B cell (primary cell): ENCODE measurements at regions not wholly inside any gene's neighbourhood (a gene's known extent, or its start where the extent isn't known, plus 50 kb on each side); places are given as distances from the start of the nearest gene placed in this dataset.

Source experiments
- ATAC-seq: fragments of 200-7000 bp; cut with Tn5 transposase; one replicate; pipeline ENCODE4 v1.10.0; 2021; ENCODE audit warnings: low read depth, mild to moderate bottlenecking, moderate number of reproducible peaks, moderate library complexity
- CTCF ChIA-PET: fragments of 350-600 bp; sonication (Branson Sonifier 250); formaldehyde crosslinking; loops from one replicate; lab custom pipeline; 2021; ENCODE audit warnings: antibody characterized with exemption, inconsistent platforms; lab: Charles Lee
- POLR2A ChIA-PET: fragments of 350-600 bp; sonication (Branson Sonifier 250); formaldehyde crosslinking; loops from one replicate; lab custom pipeline; 2021; ENCODE audit warnings: antibody characterized with exemption; lab: Charles Lee
- DNase-seq: peaks from one replicate; pipeline ENCODE4 v3.0.0; 2013
- H2AFZ ChIP-seq: 2 replicates; pipeline ENCODE4 v1.6.1; 2012; ENCODE audit warnings: mild to moderate bottlenecking, low read depth, low read length; ENCODE audit not compliant: insufficient read depth, poor library complexity, severe bottlenecking
- H3K27ac ChIP-seq, 2 donors: 1 replicate in 1 of 2; 2 replicates in 1 of 2; pipeline ENCODE4 v1.5.1; 2012 to 2013; ENCODE audit warnings: low read length in 2 of 2, mild to moderate bottlenecking in 2 of 2, moderate library complexity in 1 of 2
- H3K27me3 ChIP-seq, 4 experiments: fragments of 200-600 bp in 1 of 4; sonication (generic) in 1 of 4; replicated peaks in 1 of 4; 1 replicate in 2 of 4; 2 replicates in 2 of 4; pipeline versions ENCODE4 v1.6.1 to v1.7.0; 2013 to 2016; ENCODE audit warnings: low read length in 3 of 4, mild to moderate bottlenecking in 2 of 4, mixed read lengths in 1 of 4, moderate library complexity in 1 of 4; ENCODE audit not compliant: insufficient read depth in 4 of 4, control insufficient read depth in 3 of 4; ENCODE audit errors: control extremely low read depth in 1 of 4
- H3K36me3 ChIP-seq, 2 experiments: replicated peaks in 1 of 2; 1 replicate in 1 of 2; 2 replicates in 1 of 2; pipeline versions ENCODE4 v1.6.1 to v1.7.1; 2013; ENCODE audit warnings: low read length in 1 of 2; ENCODE audit not compliant: insufficient read depth in 2 of 2, control insufficient read depth in 1 of 2; ENCODE audit errors: control extremely low read depth in 1 of 2, extremely low read depth in 1 of 2
- H3K4me1 ChIP-seq, 2 donors: fragments of 200-600 bp in 1 of 2; sonication (generic) in 1 of 2; 1 replicate in 1 of 2; 2 replicates in 1 of 2; pipeline versions ENCODE4 v1.5.1 to v1.6.1; 2013 to 2017; ENCODE audit warnings: low read length in 2 of 2; ENCODE audit not compliant: control insufficient read depth in 2 of 2, insufficient read depth in 2 of 2
- H3K4me2 ChIP-seq: replicated peaks from 2 replicates; pipeline ENCODE3; 2012; ENCODE audit warnings: mild to moderate bottlenecking, low read depth, low read length; ENCODE audit not compliant: poor library complexity, severe bottlenecking
- H3K4me3 ChIP-seq, 5 experiments: fragments of 200-600 bp in 1 of 5; sonication (generic) in 1 of 5; 1 replicate in 3 of 5; 2 replicates in 2 of 5; pipeline versions ENCODE4 v1.5.1 to v1.7.0; 2011 to 2016; ENCODE audit warnings: low read length in 4 of 5, mild to moderate bottlenecking in 4 of 5, low read depth in 2 of 5, control low read depth in 1 of 5, moderate library complexity in 1 of 5; ENCODE audit not compliant: insufficient read depth in 1 of 5; ENCODE audit errors: control extremely low read depth in 1 of 5, extremely low read depth in 1 of 5
- H3K79me2 ChIP-seq: fragments of 200-600 bp; sonication (generic); one replicate; pipeline ENCODE4 v1.6.0; 2016; ENCODE audit warnings: low read length; ENCODE audit not compliant: control insufficient read depth, insufficient read depth
- H3K9ac ChIP-seq: fragments of 200-600 bp; sonication (generic); 2 replicates; pipeline ENCODE4 v1.6.1; 2017; ENCODE audit warnings: mild to moderate bottlenecking, low read length, moderate library complexity
- H3K9me3 ChIP-seq, 3 donors: one replicate each; pipeline versions ENCODE4 v1.6.1 to v1.7.1; 2013; ENCODE audit warnings: low read length in 2 of 3; ENCODE audit not compliant: control insufficient read depth in 2 of 3, insufficient read depth in 1 of 3; ENCODE audit errors: control extremely low read depth in 1 of 3
- H4K20me1 ChIP-seq: 2 replicates; pipeline ENCODE4 v1.6.0; 2012; ENCODE audit warnings: mild to moderate bottlenecking, low read length; ENCODE audit not compliant: insufficient read depth, control insufficient read depth, poor library complexity, severe bottlenecking
- H3K27ac Mint-ChIP-seq: one replicate; pipeline ENCODE4 v1.8.0; 2021; ENCODE audit warnings: mixed read lengths
- H3K27me3 Mint-ChIP-seq: one replicate; pipeline ENCODE4 v1.8.0; 2021; ENCODE audit warnings: mixed read lengths
- H3K4me1 Mint-ChIP-seq: one replicate; pipeline ENCODE4 v1.8.0; 2021; ENCODE audit warnings: mixed read lengths
- H3K4me3 Mint-ChIP-seq: one replicate; pipeline ENCODE4 v1.8.0; 2021; ENCODE audit warnings: mixed read lengths
- H3K9me3 Mint-ChIP-seq: one replicate; pipeline ENCODE4 v1.8.0; 2022; ENCODE audit warnings: mixed read lengths; ENCODE audit not compliant: insufficient read depth
- CTCF ChIP-seq: fragments of 200-600 bp; IDR thresholded peaks from one replicate; pipeline ENCODE4 v1.8.0; 2022; ENCODE audit warnings: antibody characterized with exemption, mild to moderate bottlenecking
- EZH2 ChIP-seq: IDR thresholded peaks from 2 replicates; pipeline ENCODE4 v1.6.1; 2012; ENCODE audit warnings: borderline replicate concordance, low read depth, mild to moderate bottlenecking, moderate library complexity, low read length; ENCODE audit not compliant: insufficient read depth, poor library complexity, severe bottlenecking
- WGBS: methylation state at CpG from one replicate; pipeline ENCODE4 v1.1.5; 2013; ENCODE audit warnings: missing lambda C conversion rate; ENCODE audit not compliant: insufficient coverage; 5-methylcytosine and 5-hydroxymethylcytosine counted together
- intact Hi-C: fragments of 100-400 bp; cut with micrococcal nuclease; formaldehyde crosslinking; loops from one replicate; pipeline ENCODE4 v1.10.0; 2022

DNA sequence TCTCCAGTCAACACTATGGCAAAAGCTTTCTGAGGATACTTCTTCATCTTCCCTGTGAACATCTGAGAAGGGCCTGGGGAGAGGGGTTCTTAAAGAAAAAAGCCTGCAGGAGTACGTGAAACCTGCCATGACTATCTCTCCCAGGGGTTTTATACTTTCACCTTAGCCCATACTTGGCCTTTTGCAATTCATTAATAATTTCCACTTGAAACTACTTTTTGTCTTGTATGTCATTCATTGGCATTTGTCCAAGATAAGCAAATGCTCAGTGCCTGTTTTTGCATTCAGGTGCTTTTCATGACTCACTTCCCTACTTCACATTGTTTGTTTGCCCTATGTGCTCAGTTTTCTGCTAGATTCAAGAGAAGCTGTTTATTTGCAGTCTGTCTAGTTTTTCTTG, 580.3 kb upstream of the GJE1 start:
- intact Hi-C loops = no loop called here
- Histone ChIP-seq H3K9me3 (peaks cover 0 to 3% (median 0%) of the 10 kb centered on the region in 3 donors), H3K27ac (no peak overlapping the region), H3K4me3 (no peak overlapping the region), H3K4me2 (no peak overlapping the region), H3K36me3 (no peaks in the 10 kb centered on the region), H3K4me1 (peaks cover 4 to 9% of the 10 kb centered on the region in 2 donors), H3K27me3 (no peaks in the 10 kb centered on the region), H4K20me1 (no peaks in the 10 kb centered on the region), H2AFZ (no peak overlapping the region), H3K79me2 (no peaks in the 10 kb centered on the region), H3K9ac (no peak overlapping the region)
- DNase-seq (peak; percentile 13), ATAC-seq (peak; percentile 44)
- Mint-ChIP-seq H3K27me3 (peaks cover 4% of the 10 kb centered on the region), H3K4me3 (no peak overlapping the region), H3K9me3 (peaks cover 8% of the 10 kb centered on the region), H3K27ac (no peak overlapping the region), H3K4me1 (peaks cover 15% of the 10 kb centered on the region)
- CTCF ChIA-PET = interaction anchor here (1.2 kb wide), 1 partner anchor 13 kb away, joined by 3 read pairs; no protein-coding TSS in a partner anchor
- TF ChIP-seq CTCF = no peak
- no peak for TF ChIP-seq EZH2
- WGBS = 67% methylated on average over 1 of the region's 1 CpG
- POLR2A ChIA-PET = no interaction called here

GRCh38 chr6:141552031-141552430, 580.7 kb upstream of the GJE1 start:
- Histone ChIP-seq H3K27me3 (no peaks in the 10 kb centered on the region), H3K4me2 (no peak overlapping the region), H4K20me1 (no peaks in the 10 kb centered on the region), H3K79me2 (no peaks in the 10 kb centered on the region), H3K27ac (no peak overlapping the region), H2AFZ (no peak overlapping the region), H3K4me1 (peaks cover 4 to 9% of the 10 kb centered on the region in 2 donors), H3K36me3 (no peaks in the 10 kb centered on the region), H3K4me3 (no peak overlapping the region), H3K9me3 (peaks cover 0 to 3% (median 0%) of the 10 kb centered on the region in 3 donors), H3K9ac (no peak overlapping the region)
- H3K4me1 Mint-ChIP-seq = peaks cover 15% of the 10 kb centered on the region
- ATAC-seq (no peak), DNase-seq (no peak)
- H3K27me3 Mint-ChIP-seq = peaks cover 4% of the 10 kb centered on the region
- intact Hi-C loops = no loop called here
- 94% methylated on average over 3 of the region's 5 CpGs for WGBS
- no peak overlapping the region for H3K27ac Mint-ChIP-seq
- no peak for TF ChIP-seq EZH2
- no peak for TF ChIP-seq CTCF
- POLR2A ChIA-PET = no interaction called here
- H3K4me3 Mint-ChIP-seq = no peak overlapping the region
- CTCF ChIA-PET = interaction anchor here (1.2 kb wide), 1 partner anchor 13 kb away, joined by 3 read pairs; no protein-coding TSS in a partner anchor
- peaks cover 8% of the 10 kb centered on the region for H3K9me3 Mint-ChIP-seq
